SJSA1 (cell line): ENCODE measurements at regions not wholly inside any gene's neighbourhood (a gene's known extent, or its start where the extent isn't known, plus 50 kb on each side); places are given as distances from the start of the nearest gene placed in this dataset.

Experiments used
- DNase-seq, 2 experiments: peaks; one replicate each; pipeline ENCODE4 v3.0.0-alpha.2; 2015 to 2020; ENCODE audit warnings: low spot score in 2 of 2, low read depth in 1 of 2
- H3K27ac ChIP-seq: fragments of 250-450 bp; sonication (Bioruptor Pico); 2 replicates; pipeline ENCODE4 v1.5.1; 2020; ENCODE audit warnings: mild to moderate bottlenecking, moderate library complexity
- H3K27me3 ChIP-seq: fragments of 250-450 bp; sonication (Bioruptor Pico); replicated peaks from 2 replicates; pipeline ENCODE4 v1.5.1; 2020; ENCODE audit warnings: mild to moderate bottlenecking, moderate library complexity
- H3K36me3 ChIP-seq: fragments of 250-450 bp; sonication (Bioruptor Pico); 2 replicates; pipeline ENCODE4 v1.5.1; 2020; ENCODE audit warnings: mild to moderate bottlenecking
- H3K4me1 ChIP-seq: fragments of 250-450 bp; sonication (Bioruptor Pico); replicated peaks from 2 replicates; pipeline ENCODE4 v1.6.1; 2021; ENCODE audit warnings: mild to moderate bottlenecking
- H3K4me3 ChIP-seq: fragments of 250-450 bp; sonication (Bioruptor Pico); 2 replicates; pipeline ENCODE4 v1.5.1; 2020; ENCODE audit warnings: mild to moderate bottlenecking
- H3K9me3 ChIP-seq: fragments of 250-450 bp; sonication (Bioruptor Pico); replicated peaks from 2 replicates; pipeline ENCODE4 v1.5.1; 2020; ENCODE audit warnings: mild to moderate bottlenecking

GRCh38 chr1:191564275-191564674, 594.0 kb upstream of the RGS18 start:
- H3K4me3 ChIP-seq = no peak overlapping the region
- H3K27me3 ChIP-seq = no peaks in the 10 kb centered on the region
- H3K36me3 ChIP-seq = no peaks in the 10 kb centered on the region
- no peak for DNase-seq
- H3K27ac ChIP-seq = no peak overlapping the region
- no peaks in the 10 kb centered on the region for H3K4me1 ChIP-seq
- no peaks in the 10 kb centered on the region for H3K9me3 ChIP-seq

GRCh38 chr1:191572479-191572878, 585.8 kb upstream of the RGS18 start:
- H3K27ac ChIP-seq = no peak overlapping the region
- H3K27me3 ChIP-seq = no peaks in the 10 kb centered on the region
- no peaks in the 10 kb centered on the region for H3K9me3 ChIP-seq
- H3K4me1 ChIP-seq = no peaks in the 10 kb centered on the region
- no peaks in the 10 kb centered on the region for H3K36me3 ChIP-seq
- no peak for DNase-seq
- no peak overlapping the region for H3K4me3 ChIP-seq

GRCh38 chr1:191575180-191575579, 583.1 kb upstream of the RGS18 start:
- H3K36me3 ChIP-seq = no peaks in the 10 kb centered on the region
- H3K9me3 ChIP-seq = no peaks in the 10 kb centered on the region
- no peak for DNase-seq
- no peaks in the 10 kb centered on the region for H3K4me1 ChIP-seq
- no peak overlapping the region for H3K27ac ChIP-seq
- no peak overlapping the region for H3K4me3 ChIP-seq
- no peaks in the 10 kb centered on the region for H3K27me3 ChIP-seq

GRCh38 chr1:191575746-191576145, 582.5 kb upstream of the RGS18 start:
- no peak for DNase-seq
- no peaks in the 10 kb centered on the region for H3K27me3 ChIP-seq
- H3K27ac ChIP-seq = no peak overlapping the region
- no peaks in the 10 kb centered on the region for H3K4me1 ChIP-seq
- H3K36me3 ChIP-seq = no peaks in the 10 kb centered on the region
- no peaks in the 10 kb centered on the region for H3K9me3 ChIP-seq
- no peak overlapping the region for H3K4me3 ChIP-seq

DNA sequence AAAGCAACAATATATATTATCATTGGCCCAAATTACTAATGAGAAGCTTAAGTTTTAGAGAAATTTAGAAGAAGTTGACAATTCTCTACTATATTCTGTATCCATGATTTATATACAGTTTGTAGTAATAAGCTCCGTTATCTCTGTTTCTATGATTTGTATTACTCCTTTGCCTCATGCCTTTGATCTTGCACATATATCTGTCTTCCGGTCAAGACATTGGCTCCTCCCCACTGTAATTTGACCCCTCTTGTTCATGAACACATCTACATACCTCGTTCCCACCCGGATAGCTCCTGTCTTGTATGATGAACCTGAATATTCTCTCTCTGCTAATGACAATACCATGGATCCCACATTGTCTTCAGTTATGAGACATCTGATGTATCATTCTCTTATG, 581.0 kb upstream of the RGS18 start:
- Histone ChIP-seq H3K9me3 (no peaks in the 10 kb centered on the region), H3K4me3 (no peak overlapping the region), H3K4me1 (no peaks in the 10 kb centered on the region), H3K36me3 (no peaks in the 10 kb centered on the region), H3K27me3 (no peaks in the 10 kb centered on the region), H3K27ac (no peak overlapping the region)
- DNase-seq = no peak

DNA sequence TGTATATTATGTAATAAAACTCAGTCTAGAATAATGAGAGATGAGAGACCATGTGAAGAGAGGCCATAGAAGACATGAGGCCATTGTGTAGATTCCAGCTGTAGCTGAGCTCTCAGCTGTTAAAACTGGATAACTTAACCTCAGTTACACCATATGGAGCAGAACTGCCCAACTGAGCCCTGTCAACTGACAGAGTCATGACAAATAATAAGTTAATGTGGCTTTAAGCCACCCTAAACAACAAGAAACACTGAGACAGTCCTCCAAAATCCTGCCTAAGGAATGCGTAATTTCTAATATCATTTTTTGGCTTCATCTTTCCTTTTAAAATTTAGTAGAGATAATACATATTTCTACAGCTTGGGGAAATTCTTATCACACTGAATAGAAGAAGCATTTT, 580.0 kb upstream of the RGS18 start:
- H3K4me3 ChIP-seq = no peak overlapping the region
- H3K9me3 ChIP-seq = no peaks in the 10 kb centered on the region
- DNase-seq = no peak
- H3K27me3 ChIP-seq = no peaks in the 10 kb centered on the region
- no peaks in the 10 kb centered on the region for H3K4me1 ChIP-seq
- H3K27ac ChIP-seq = no peak overlapping the region
- no peaks in the 10 kb centered on the region for H3K36me3 ChIP-seq

GRCh38 chr1:191579019-191579418, 579.2 kb upstream of the RGS18 start:
- no peaks in the 10 kb centered on the region for H3K9me3 ChIP-seq
- no peak overlapping the region for H3K27ac ChIP-seq
- no peaks in the 10 kb centered on the region for H3K27me3 ChIP-seq
- no peak overlapping the region for H3K4me3 ChIP-seq
- H3K36me3 ChIP-seq = no peaks in the 10 kb centered on the region
- DNase-seq = no peak
- H3K4me1 ChIP-seq = no peaks in the 10 kb centered on the region

- no peaks in the 10 kb centered on the region for H3K4me1 ChIP-seq
- DNase-seq = no peak
- no peaks in the 10 kb centered on the region for H3K27me3 ChIP-seq
- no peak overlapping the region for H3K4me3 ChIP-seq
- no peaks in the 10 kb centered on the region; the same call in none of the 2 replicates for H3K9me3 ChIP-seq
- H3K36me3 ChIP-seq = no peaks in the 10 kb centered on the region
- H3K27ac ChIP-seq = no peak overlapping the region
These were observed 576.1 kb upstream of the RGS18 start for GRCh38 chr1:191582169-191582568.

DNA sequence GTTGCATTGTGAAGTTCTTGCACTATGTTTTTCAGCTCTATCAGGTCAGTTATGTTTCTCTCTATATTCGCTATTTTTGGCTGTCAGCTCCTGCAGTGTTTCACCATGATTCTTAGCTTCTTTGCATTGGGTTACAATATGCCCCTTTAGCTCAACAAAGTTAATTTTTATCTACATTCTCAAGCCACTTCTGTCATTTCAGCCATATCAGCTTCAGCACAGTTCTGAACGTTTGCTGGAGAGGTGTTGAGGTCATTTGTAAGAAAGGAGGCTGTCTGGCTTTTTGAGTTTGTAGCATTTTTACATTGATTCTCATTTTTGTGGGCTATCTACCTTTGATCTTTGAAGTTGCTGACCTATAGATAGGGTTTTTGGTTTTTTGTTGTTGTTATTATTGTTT, 573.2 kb upstream of the RGS18 start:
- Histone ChIP-seq H3K4me1 (no peaks in the 10 kb centered on the region), H3K4me3 (no peak overlapping the region), H3K27ac (no peak overlapping the region), H3K36me3 (no peaks in the 10 kb centered on the region), H3K9me3 (no peaks in the 10 kb centered on the region; the same call in none of the 2 replicates), H3K27me3 (no peaks in the 10 kb centered on the region)
- no peak for DNase-seq

- H3K4me1 ChIP-seq = no peaks in the 10 kb centered on the region
- H3K36me3 ChIP-seq = no peaks in the 10 kb centered on the region
- H3K27ac ChIP-seq = no peak overlapping the region
- no peak for DNase-seq
- no peak overlapping the region for H3K4me3 ChIP-seq
- H3K27me3 ChIP-seq = no peaks in the 10 kb centered on the region
- peaks cover 3% of the 10 kb centered on the region for H3K9me3 ChIP-seq
These were observed 569.4 kb upstream of the RGS18 start for GRCh38 chr1:191588905-191589304.

- Histone ChIP-seq H3K4me1 (no peaks in the 10 kb centered on the region), H3K27me3 (no peaks in the 10 kb centered on the region), H3K9me3 (peaks cover 3% of the 10 kb centered on the region; the same call in 1 of the 2 replicates), H3K4me3 (no peak overlapping the region), H3K36me3 (no peaks in the 10 kb centered on the region), H3K27ac (no peak overlapping the region)
- DNase-seq = no peak
These were observed 568.7 kb upstream of the RGS18 start for GRCh38 chr1:191589536-191589935.

DNA sequence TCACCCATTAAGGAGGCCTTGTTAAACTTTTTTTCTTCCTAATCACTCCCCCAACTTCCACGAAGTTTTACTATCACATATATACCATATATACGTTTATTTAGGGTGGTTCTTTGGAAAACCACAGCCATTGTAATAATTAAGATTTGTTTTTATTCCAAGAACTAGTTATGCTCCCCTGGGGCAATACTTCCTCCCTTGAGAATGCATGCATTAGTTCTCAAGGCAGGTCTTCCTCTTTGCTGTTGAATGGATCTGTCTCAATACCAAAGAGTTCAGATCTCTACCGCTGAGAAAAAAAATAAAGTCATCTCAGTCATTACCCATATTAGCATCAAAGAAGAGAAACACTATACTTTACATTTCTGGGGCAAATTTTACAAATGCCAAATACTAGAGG, 567.7 kb upstream of the RGS18 start:
- Histone ChIP-seq H3K9me3 (peaks cover 3% of the 10 kb centered on the region; the same call in 1 of the 2 replicates), H3K27ac (no peak overlapping the region), H3K27me3 (no peaks in the 10 kb centered on the region), H3K4me3 (no peak overlapping the region), H3K36me3 (no peaks in the 10 kb centered on the region), H3K4me1 (no peaks in the 10 kb centered on the region)
- no peak for DNase-seq

DNA sequence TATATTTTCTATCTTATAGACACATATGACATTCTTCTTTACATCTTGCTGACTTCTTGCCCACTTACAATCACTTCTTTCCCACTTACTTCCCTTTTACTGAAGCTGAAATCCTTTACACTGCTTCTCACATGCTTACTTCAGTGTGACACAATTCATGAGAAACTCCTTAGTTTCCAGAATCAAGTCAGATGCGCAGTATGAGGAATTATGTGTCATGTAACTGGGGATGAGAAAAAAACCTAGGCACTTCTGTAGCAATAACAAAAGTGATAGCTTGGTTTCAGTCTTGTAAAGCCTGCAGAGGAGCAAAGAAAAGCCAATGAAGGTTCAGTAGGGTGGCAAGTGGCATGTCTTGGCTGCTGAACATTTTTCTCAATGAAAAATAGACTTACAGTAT, 566.2 kb upstream of the RGS18 start:
- Histone ChIP-seq H3K9me3 (peaks cover 3% of the 10 kb centered on the region; the same call in 1 of the 2 replicates), H3K4me1 (no peaks in the 10 kb centered on the region), H3K36me3 (no peaks in the 10 kb centered on the region), H3K4me3 (no peak overlapping the region), H3K27me3 (no peaks in the 10 kb centered on the region), H3K27ac (no peak overlapping the region)
- DNase-seq = no peak

- H3K9me3 ChIP-seq = peaks cover 3% of the 10 kb centered on the region; the same call in 1 of the 2 replicates
- no peaks in the 10 kb centered on the region for H3K4me1 ChIP-seq
- no peak overlapping the region for H3K27ac ChIP-seq
- H3K36me3 ChIP-seq = no peaks in the 10 kb centered on the region
- H3K4me3 ChIP-seq = no peak overlapping the region
- no peak for DNase-seq
- H3K27me3 ChIP-seq = no peaks in the 10 kb centered on the region
These were observed 565.4 kb upstream of the RGS18 start for GRCh38 chr1:191592907-191593306.

GRCh38 chr1:191595170-191595569, 563.1 kb upstream of the RGS18 start:
- DNase-seq = no peak
- Histone ChIP-seq H3K4me3 (no peak overlapping the region), H3K27me3 (no peaks in the 10 kb centered on the region), H3K27ac (no peak overlapping the region), H3K9me3 (peaks cover 3% of the 10 kb centered on the region; the same call in 1 of the 2 replicates), H3K4me1 (no peaks in the 10 kb centered on the region), H3K36me3 (no peaks in the 10 kb centered on the region)
